ENCODE measurements at regions not wholly inside any gene's neighbourhood (a gene's known extent, or its start where the extent isn't known, plus 50 kb on each side); places are given as distances from the start of the nearest gene placed in this dataset.

GRCh38 chr18:72942766-72943165, 75.0 kb upstream of the NETO1 start:
- no peak for DNase-seq (ENCODE audit: extremely low read depth in 1 of 2, low read depth in 1 of 2)

GRCh38 chr18:72940986-72941385, 73.2 kb upstream of the NETO1 start:
- no peak for DNase-seq (ENCODE audit: extremely low read depth in 1 of 2, low read depth in 1 of 2)

- no peak for DNase-seq (ENCODE audit: extremely low read depth in 1 of 2, low read depth in 1 of 2)
Observed at GRCh38 chr18:72940509-72940908, 72.7 kb upstream of the NETO1 start.

GRCh38 chr18:72935744-72936143, 68.0 kb upstream of the NETO1 start:
- no peak for DNase-seq (ENCODE audit: extremely low read depth in 1 of 2, low read depth in 1 of 2)

- no peak for DNase-seq (ENCODE audit: extremely low read depth in 1 of 2, low read depth in 1 of 2)
Observed at GRCh38 chr18:72922895-72923294, 55.1 kb upstream of the NETO1 start.

Data from stimulated activated CD8-positive, alpha-beta memory T cell treated with anti-CD3 and anti-CD28 coated beads, Interleukin-7, amount 100 ng/mL, for 48 hours (primary cell).